Neural crest cell (in vitro differentiated cells): ENCODE measurements at regions not wholly inside any gene's neighbourhood (a gene's known extent, or its start where the extent isn't known, plus 50 kb on each side); places are given as distances from the start of the nearest gene placed in this dataset.

Experiments used
- DNase-seq: peaks from one replicate; pipeline ENCODE4 v3.0.0; 2021; ENCODE audit warnings: low read depth, mixed read lengths, low spot score
- H3K27ac Mint-ChIP-seq: one replicate; pipeline ENCODE4 v1.8.0; 2021; ENCODE audit warnings: mild to moderate bottlenecking, mixed read lengths; ENCODE audit not compliant: unreplicated experiment
- H3K27me3 Mint-ChIP-seq: 2 replicates; pipeline ENCODE4 v1.8.0; 2021; ENCODE audit warnings: low read depth, mild to moderate bottlenecking, mixed read lengths
- H3K36me3 Mint-ChIP-seq: 2 replicates; pipeline ENCODE4 v1.8.0; 2021; ENCODE audit warnings: low read depth, mild to moderate bottlenecking, mixed read lengths
- H3K4me1 Mint-ChIP-seq: 2 replicates; pipeline ENCODE4 v1.8.0; 2021; ENCODE audit warnings: mixed read lengths
- H3K4me3 Mint-ChIP-seq: one replicate; pipeline ENCODE4 v1.8.0; 2021; ENCODE audit warnings: mild to moderate bottlenecking, mixed read lengths
- H3K9me3 Mint-ChIP-seq: 2 replicates; pipeline ENCODE4 v1.8.0; 2021; ENCODE audit warnings: mixed read lengths
- CTCF ChIP-seq: fragments of 200-600 bp; sonication (generic); conservative IDR thresholded peaks from 2 replicates; pipeline ENCODE4 v1.5.0; 2021; ENCODE audit warnings: antibody characterized with exemption, mild to moderate bottlenecking

GRCh38 chr7:21028599-21028998 is 241.9 kb upstream of the SP8 start:
- Mint-ChIP-seq H3K4me3 (peak overlapping the region; percentile 80), H3K36me3 (no peaks in the 10 kb centered on the region), H3K27ac (peak overlapping the region; percentile 93), H3K4me1 (peaks cover 79% of the 10 kb centered on the region), H3K27me3 (no peaks in the 10 kb centered on the region), H3K9me3 (no peaks in the 10 kb centered on the region)
- no peak for TF ChIP-seq CTCF
- no peak for DNase-seq

GRCh38 chr7:21029006-21029405 is 242.3 kb upstream of the SP8 start:
- DNase-seq: no peak
- H3K4me1 Mint-ChIP-seq: peaks cover 75% of the 10 kb centered on the region
- no peaks in the 10 kb centered on the region for H3K36me3 Mint-ChIP-seq
- TF ChIP-seq CTCF: no peak
- H3K27ac Mint-ChIP-seq: peak overlapping the region; percentile 93
- peak overlapping the region; percentile 64 for H3K4me3 Mint-ChIP-seq
- H3K27me3 Mint-ChIP-seq: no peaks in the 10 kb centered on the region
- no peaks in the 10 kb centered on the region for H3K9me3 Mint-ChIP-seq

GRCh38 chr7:21030237-21030871 is 243.7 kb upstream of the SP8 start:
- DNase-seq: no peak
- H3K4me3 Mint-ChIP-seq: peak overlapping the region; percentile 64
- H3K9me3 Mint-ChIP-seq: no peaks in the 10 kb centered on the region
- TF ChIP-seq CTCF: no peak
- no peaks in the 10 kb centered on the region for H3K36me3 Mint-ChIP-seq
- peaks cover 61% of the 10 kb centered on the region for H3K4me1 Mint-ChIP-seq
- no peaks in the 10 kb centered on the region for H3K27me3 Mint-ChIP-seq
- H3K27ac Mint-ChIP-seq: no peak overlapping the region

- Mint-ChIP-seq H3K27me3 (no peaks in the 10 kb centered on the region), H3K27ac (peak overlapping the region; percentile 89), H3K9me3 (peaks cover 12% of the 10 kb centered on the region), H3K36me3 (peaks cover 13% of the 10 kb centered on the region), H3K4me1 (peaks cover 64% of the 10 kb centered on the region), H3K4me3 (peak overlapping the region; percentile 72)
- DNase-seq: no peak
- TF ChIP-seq CTCF: no peak
Measured at GRCh38 chr7:21041252-21041651, 254.6 kb upstream of the SP8 start.

GRCh38 chr7:21041666-21042065 is 255.0 kb upstream of the SP8 start:
- no peak for TF ChIP-seq CTCF
- Mint-ChIP-seq H3K4me1 (peaks cover 64% of the 10 kb centered on the region), H3K36me3 (peaks cover 11% of the 10 kb centered on the region), H3K27ac (peak overlapping the region; percentile 89), H3K9me3 (peaks cover 10% of the 10 kb centered on the region), H3K27me3 (no peaks in the 10 kb centered on the region), H3K4me3 (peak overlapping the region; percentile 72)
- DNase-seq: peak; percentile 44
